Endometrial microvascular endothelial cells (primary cell): ENCODE measurements at regions not wholly inside any gene's neighbourhood (a gene's known extent, or its start where the extent isn't known, plus 50 kb on each side); places are given as distances from the start of the nearest gene placed in this dataset.
"Not testable (repeated sequence)": the region's sequence is repeated elsewhere in the genome, so short reads cannot be mapped to it uniquely, and the experiment has no call there.

Source experiments
- in situ Hi-C: cut with HindIII; loops from 2 replicates; pipeline ENCODE4 v1.10.0; 2017; ENCODE audit warnings: low sequenced_read_pairs, low pct_unique_long_range_greater_than_20kb; ENCODE audit errors: inconsistent ontology term

DNA sequence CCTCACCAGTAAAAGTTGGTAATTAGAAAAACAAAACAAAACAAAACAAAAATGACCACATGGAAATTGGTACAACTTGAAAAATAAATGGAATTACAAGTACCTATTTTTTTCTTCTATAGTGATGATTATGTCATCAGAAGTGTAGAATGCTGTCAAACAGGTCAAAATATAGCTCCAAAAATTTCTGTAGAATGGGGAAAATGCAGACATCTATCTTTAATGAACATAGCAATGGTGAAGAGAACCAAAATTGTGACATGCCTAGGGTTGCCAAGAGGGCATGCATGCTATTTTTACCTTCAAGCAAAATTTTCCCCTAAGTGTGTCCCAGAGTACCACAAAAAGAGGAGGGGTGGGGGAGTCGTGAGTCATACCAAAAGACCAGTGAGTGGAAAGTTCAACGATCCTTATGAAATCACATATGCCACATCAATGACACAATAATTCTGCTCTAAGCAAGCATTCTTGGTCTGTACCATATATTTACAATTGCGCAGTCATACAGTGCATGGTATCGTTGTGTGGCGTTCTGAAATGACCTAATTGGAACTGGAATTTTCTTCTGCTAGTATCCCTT lies 1436.4 kb downstream of the SUCLG1 start:
- in situ Hi-C loops, result no loop called here

DNA sequence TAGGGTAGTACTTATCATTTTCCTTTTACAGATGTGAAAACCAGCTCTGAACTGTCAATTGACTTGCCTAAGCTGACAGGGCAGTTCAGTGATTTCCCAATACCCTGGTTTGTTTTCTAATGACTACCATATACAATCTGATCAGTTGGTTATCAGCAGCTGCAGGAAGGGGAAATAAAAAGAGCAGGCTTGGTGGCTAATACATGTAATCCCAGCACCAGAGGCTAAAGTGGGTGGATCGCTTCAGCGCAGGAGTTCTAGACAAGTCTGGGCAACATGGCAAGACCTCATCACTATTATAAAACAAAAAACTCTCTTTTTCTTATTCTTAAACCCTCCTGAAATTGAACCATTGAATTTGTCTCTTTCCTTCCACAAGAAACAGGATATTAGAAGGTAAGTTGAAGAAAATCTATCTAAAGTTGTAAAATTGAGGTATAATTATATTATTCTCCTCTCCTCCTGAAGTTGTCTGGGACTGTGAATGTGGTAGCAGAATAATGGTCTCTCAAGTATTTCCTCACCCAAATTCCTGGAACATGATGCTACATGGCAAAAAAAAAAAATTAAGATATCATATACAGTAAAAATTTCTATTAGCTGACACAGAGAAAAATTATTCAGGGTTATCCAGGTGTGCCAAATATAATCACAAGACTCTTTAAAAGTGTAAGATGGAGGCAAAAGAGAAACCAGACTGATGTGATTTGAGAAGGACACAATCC lies 1441.6 kb downstream of the SUCLG1 start:
- in situ Hi-C loops, result no loop called here

DNA sequence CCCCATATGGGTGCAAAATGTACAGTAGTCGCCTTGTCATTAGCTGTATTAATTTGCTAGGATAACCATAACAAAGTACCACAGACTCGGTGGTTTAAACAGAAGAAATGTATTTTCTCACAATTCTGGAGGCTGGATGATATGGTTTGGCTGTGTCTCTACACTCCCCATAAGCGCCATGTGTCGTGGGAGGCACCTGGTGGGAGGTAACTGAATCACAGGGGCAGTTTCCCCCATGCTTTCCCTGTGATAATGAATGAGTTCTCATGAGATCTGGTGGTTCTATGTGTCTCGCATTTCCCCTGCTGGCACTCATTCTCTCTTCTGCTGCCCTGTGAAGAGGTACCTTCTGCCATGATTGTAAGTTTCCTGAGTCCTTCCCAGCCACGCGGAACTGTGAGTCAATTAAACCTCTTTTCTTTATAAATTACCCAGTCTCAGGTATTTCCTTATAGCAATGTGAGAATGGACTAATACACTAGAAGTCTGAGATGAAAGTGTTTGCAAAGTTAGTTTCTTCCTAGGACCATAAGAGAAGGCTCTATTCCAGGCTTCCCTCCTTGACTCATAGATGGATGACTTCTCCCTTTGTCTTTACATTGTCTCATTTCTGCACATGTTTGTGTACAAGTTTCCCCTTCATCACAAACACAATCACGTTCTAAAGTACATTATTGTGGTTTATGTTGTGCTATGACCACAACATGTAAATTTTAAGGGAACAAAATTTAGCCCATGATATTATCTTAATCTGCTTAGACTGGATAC lies 1442.6 kb downstream of the SUCLG1 start:
- in situ Hi-C loops, result no loop called here

DNA sequence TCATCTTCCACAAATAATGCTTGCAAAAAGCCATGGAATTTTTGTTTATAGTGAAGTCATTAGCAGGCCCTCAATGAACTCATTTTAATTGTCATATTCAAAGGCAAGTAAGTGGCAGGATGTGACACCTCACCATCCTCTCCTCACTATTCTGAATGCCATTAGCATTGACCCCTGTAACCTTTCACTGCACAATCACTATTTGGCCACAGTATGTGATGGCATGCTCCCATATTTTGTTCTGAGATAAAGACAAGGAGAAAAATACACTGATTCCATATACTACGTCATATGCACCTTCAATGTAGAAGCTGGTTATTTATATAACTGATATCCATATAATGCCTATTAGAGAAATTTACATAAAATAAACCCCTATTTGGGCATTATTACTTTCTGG lies 1443.2 kb downstream of the SUCLG1 start:
- in situ Hi-C loops, result no loop called here

DNA sequence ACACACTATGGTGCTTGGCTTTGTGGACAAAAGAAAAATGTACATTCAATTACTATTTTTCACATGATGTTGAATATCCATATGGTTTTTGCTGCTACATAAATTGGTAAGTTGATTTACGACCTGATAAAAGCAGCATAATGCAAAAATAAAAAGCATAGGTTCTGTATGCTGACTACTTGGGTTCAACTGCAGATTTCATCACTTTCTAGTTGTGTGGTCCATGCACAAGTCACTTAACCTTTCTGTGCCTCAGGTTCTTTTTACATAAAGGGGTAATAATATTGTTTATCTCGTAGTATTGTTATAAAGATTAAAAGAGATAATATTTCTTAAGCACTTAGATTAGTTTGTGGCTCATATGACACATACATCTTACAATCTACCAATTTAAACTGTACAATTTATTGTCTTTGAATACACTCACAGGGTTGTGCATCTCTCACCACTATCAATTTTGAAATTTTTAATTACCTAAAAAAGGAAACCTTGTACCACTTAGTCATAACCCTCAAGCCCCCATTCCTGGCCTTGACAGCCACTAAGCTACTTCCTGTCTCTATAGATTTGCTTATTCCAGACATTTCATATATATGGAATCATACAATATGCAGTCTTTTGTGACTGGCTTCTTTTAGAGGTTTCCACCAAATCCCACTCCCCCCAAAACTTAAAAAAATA lies 1443.9 kb downstream of the SUCLG1 start:
- in situ Hi-C loops, result no loop called here

DNA sequence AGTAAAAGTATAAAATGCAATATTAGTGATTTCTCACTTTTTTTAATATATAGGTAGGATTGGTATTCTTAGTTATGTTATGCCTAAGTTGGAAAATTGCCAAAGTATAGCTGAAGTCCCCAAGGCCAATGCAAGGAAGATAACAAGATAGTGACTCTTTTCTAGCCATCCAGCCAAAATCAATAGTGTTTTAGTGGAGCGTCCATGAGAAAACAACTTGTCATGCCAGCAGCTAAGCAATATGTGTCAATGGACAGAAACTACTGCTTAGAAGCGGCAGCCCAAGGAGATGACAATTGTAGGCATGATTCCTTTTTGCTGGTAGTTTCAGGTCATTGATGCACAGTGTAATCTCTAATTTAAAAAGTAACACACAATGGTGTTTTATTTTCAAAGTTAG lies 1444.6 kb downstream of the SUCLG1 start:
- in situ Hi-C loops, result no loop called here

DNA sequence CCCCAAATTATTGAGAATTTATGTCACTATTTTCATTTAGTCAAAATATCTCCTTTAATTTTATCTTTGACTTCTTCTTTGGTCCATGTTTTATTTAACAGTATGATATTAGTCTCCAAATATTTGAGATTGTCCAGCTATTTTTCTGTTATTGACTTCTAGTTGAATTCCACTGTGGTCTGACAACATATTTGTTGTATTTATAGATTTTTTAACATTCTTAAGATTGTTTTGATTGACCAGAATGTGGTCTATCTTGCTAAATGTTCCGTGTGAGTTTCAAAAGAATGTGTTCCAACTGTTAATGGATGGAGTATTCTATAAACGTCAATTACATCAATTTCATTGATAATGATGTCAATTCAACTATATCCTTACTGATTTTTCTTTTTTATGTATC lies 1452.1 kb downstream of the SUCLG1 start:
- in situ Hi-C loops, result no loop called here

DNA sequence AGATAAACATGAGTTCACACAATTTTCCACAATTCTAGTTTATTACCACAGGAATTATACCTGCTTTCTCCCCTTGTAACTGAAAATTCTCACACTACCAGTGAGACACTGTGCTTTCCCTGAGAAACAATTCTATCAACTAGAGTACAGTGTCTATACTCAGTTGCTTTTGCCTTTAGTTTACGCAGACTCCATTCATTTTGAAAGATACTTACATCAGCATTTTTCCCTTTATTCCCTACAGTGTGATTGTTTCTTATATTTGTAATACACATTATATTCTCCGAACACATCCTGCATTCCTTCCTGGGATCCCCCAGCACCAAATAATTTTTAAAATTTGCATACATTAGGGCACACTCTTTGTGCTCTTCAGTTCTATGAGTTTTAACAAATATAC lies 1455.5 kb downstream of the SUCLG1 start:
- in situ Hi-C loops, result no loop called here

DNA sequence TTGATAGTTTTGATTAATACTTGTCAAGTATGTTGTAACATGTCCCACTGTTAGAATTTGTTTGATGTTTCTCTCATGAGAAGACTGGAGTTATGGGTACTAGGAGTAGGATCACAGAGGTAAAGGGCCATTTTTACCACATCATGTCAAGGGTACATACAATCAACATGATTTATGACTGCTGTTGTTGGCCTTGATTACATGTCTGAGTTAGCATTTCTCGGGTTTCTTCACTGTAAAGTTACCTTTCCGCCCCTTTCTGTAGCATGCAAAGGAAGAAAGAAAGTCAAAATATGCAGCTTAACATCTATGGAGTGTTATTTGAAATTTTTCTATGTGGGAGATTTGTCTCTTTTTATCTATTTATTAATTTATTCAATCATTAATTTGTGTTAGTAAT lies 1456.4 kb downstream of the SUCLG1 start:
- in situ Hi-C loops, result no loop called here

DNA sequence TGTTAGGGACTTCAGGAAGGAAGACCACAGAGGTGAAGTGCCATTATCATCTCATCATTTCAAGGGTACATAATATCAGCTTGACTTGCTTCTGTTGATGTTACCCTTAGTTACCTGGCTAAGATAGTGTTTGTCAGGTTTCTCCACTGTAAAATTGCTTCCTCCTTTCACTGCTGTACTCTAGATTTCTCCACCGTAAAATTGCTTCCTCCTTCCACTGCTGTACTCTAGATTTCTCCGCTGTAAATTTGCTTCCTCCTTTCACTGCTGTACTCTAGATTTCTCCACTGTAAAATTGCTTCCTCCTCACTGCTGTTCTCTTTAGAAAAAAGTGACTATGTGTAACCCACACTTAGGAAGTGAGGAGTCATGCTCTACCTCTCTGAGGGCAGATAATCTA lies 1460.3 kb downstream of the SUCLG1 start:
- in situ Hi-C loops, result no loop called here

DNA sequence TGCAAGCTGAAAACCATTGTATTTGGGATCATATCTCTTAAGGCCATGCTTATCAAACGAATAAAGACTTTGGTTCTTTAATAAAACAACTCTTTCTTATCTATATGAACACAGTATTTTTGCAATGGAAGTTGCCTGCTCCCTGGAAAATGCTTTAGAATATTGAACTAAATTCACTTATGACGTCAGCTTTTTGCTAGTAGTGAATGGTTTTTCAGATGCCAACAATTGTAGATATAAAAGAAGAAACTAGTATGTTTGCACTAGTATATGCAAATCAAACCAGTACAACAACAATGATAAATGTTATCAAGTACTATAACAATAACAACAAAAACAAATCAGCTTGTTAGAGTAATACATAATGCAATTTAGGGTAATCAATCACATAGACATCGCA lies 1462.9 kb downstream of the SUCLG1 start:
- in situ Hi-C loops, result no loop called here

DNA sequence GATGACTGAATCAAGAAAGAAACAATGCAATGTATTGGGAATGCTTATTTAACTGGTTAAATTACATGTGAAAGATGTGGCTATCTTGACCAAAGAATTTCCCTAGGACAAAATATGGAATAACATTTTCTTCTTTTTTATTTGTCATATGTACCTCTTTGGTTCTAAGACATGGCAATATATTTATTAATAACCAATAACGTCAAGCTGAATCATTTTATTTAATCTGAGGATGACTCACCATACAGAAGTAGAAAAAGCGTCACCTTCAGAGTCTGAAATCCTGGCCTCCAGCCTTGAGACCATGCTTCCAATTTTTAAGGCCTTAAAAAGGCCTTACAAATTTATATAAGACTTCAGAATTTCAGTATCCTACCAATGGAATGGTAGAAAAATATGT lies 1464.9 kb downstream of the SUCLG1 start:
- in situ Hi-C loops, result no loop called here

DNA sequence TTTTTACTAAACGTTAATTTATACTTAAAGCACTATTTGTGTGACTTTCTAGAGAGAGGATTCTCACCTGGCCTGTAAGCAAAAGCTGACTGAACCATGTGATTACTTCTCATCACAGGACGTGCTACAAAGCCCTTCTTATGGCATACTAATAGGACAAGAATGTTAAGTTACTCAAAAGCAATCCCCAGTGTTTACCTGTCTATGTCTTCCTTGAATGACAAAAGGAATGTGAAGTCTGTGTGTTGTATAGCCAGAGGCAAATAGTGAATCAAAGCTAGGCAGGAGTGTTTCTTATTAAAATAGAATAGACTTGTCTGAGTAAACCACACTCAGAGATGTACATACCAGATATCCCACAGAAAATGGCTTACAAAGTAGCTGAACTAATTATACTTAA lies 1465.5 kb downstream of the SUCLG1 start:
- in situ Hi-C loops, result no loop called here

DNA sequence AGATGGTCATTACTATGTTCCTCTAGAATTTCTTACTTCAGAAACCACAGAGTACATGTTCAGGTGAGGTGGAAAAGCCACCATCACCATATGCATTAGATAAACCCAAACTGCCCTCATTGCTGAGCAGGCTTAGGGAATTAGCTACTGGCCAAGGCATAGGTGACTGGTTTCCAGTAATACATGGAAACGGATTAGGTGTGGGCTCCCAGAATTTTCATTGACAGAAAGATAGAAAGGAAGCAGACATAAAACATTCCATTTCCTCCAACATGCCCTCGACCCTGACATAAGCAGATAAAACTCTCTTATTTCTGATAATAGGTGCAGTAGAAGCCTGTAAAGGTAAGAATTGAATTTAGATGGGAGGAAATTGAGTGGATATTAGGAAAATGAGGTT lies 1466.1 kb downstream of the SUCLG1 start:
- in situ Hi-C loops, result no loop called here

DNA sequence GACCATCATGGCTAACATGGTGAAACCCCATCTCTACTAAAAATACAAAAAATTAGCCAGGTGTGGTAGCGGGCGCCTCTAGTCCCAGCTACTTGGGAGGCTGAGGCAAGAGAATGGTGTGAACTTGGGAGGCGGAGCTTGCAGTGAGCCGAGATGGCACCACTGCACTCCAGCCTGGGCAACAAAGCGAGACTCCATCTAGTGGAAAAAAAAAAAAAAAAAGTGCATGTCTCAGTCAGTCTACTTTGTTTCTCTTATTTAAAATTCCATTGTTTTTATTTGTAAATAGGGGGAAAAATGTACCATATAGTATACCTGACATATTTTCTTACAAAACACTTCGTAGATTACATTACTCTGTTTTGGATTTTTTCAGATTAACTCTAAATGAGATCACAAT lies 1471.4 kb downstream of the SUCLG1 start:
- in situ Hi-C loops, result not testable (repeated sequence)

DNA sequence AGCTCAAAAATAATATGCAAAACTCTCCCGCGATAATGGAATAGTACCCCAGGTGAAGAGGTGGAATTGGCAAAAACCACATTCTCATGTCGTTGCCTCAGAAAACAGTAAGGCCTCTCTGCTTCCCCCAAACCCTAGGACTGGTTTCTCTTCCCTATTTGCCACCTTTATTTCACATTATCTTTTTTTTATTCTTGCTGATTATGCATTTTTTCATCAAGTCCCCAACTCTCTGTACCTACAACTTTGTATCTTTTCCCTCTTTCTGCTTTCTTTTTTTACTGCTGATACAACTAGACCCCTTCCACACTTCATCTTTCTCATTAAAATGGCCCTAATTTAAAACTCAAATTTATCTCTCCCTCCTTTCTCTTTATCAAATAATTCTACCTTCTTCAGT lies 1472.2 kb downstream of the SUCLG1 start:
- in situ Hi-C loops, result no loop called here

DNA sequence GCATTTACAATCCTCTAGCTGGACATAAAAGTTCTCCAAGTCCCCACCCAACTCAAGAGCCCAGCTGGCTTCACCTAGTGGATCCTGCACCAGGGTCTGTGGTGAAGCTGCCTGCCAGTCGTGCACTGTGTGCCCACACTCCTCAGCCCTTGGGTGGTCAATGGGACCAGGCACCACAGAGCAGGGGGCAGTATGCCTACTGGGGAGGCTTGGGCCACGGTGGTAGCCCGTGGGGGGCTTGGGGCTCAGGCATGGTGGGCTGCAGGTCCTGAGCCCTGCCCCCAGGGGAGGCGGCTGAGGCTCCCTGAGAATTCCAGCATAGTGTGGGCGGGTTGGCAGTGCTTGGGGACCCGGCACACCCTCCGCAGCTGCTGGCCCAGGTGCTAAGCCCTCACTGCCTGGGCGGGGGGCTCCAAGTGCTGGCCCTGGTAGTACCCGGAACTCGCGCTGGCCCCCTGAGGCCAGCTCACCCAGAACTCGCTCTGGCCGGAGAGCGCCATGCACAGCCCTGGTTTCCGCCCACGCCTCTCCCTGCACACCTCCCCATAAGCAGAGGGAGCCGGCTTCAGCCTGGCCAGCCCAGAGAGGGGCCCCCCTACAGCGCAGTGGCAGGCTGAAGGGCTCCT lies 1473.4 kb downstream of the SUCLG1 start:
- in situ Hi-C loops, result no loop called here

DNA sequence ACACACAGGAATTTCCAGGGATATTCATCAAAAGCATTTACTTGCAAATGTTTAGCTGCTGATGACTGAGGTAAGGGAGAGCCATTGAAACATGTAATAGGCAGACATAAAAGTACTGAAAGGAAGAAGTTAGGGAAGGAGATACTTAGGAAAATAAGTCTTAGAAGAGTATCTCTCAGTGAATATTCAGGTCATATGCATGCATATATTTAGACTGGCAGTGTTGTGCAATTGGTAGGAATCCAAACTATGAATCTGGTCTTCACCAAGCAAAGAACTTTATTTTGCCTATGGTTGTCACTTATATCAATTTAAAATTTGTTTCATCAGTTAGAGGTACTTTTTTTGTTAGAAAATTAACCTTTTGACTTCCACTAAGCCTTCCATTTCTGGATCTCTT lies 1490.7 kb downstream of the SUCLG1 start:
- in situ Hi-C loops, result no loop called here

DNA sequence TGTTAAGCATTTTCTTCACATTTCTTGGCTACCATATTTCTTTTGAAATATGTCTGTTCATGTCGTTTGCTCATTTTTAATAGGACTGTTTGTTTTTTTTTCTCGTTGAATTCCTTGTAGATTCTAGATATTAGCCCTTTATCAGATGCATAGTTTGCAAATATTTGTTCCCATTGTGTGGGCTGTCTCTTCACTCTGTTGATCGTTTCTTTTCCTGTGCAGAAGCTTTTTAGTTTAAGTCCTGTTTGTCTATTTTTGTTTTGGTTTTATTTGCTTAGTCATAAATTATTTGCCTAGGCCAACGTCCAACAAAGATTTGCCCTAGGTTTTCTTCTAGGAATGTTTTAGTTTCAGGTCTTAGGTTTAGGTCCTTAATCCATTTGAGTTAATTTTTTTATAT lies 1494.7 kb downstream of the SUCLG1 start:
- in situ Hi-C loops, result no loop called here
